ENCODE measurements at regions not wholly inside any gene's neighbourhood (a gene's known extent, or its start where the extent isn't known, plus 50 kb on each side); places are given as distances from the start of the nearest gene placed in this dataset.

DNA sequence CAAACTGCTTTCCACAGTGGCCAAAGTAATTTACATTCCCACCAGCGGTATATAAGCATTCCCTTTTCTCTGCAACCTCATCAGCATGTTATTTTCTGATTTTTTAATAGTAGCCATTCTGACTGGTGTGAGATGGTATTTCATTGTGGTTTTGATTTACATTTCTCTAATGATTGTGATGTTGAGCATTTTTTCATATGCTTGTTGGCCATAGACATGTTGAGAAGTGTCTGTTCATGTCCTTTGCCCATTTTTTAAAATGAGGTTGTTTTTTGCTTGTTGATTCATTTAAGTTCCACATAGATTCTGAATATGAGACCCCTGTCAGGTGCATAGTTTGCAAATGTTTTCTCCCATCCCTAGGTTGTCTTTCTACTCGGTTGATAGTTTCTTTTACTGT, 254.5 kb upstream of the MPDZ start:
- TF ChIP-seq CTCF (conservative IDR thresholded peaks at IDR 0.05 in 1 of 2, IDR thresholded peaks at IDR 0.05 in 1 of 2; ENCODE audit: low read depth in 1 of 2, low read length in 2 of 2) (no peak), EZH2 (IDR thresholded peaks at IDR 0.05; ENCODE audit: low read length, missing control alignments) (no peak)
